ENCODE measurements at regions not wholly inside any gene's neighbourhood (a gene's known extent, or its start where the extent isn't known, plus 50 kb on each side); places are given as distances from the start of the nearest gene placed in this dataset.

GRCh38 chr5:96091874-96092273 lies 130.2 kb upstream of the ELL2 start:
- Histone ChIP-seq H3K4me1 (peaks cover 0 to 9% (median 4%) of the 10 kb centered on the region in 3 donors), H3K36me3 (no peaks in the 10 kb centered on the region), H3K9me3 (no peaks in the 10 kb centered on the region), H3K27ac (no peak overlapping the region), H3K4me3 (no peak overlapping the region), H3K27me3 (no peaks in the 10 kb centered on the region)
- ATAC-seq: no peak
- TF ChIP-seq CTCF (IDR thresholded peaks at IDR 0.05) (no peak), POLR2A (IDR thresholded peaks at IDR 0.05) (no peak), EP300 (IDR thresholded peaks at IDR 0.05) (no peak), POLR2AphosphoS5 (IDR thresholded peaks at IDR 0.05) (no peak)
- WGBS, 2 donors (ENCODE audit: low coverage in 1 of 2): 82 to 94% methylated on average over 1 of the region's 1 CpG

- Histone ChIP-seq H3K4me1 (peaks cover 0 to 9% (median 4%) of the 10 kb centered on the region in 3 donors), H3K27me3 (no peaks in the 10 kb centered on the region), H3K36me3 (no peaks in the 10 kb centered on the region), H3K4me3 (no peak overlapping the region), H3K27ac (no peak overlapping the region), H3K9me3 (no peaks in the 10 kb centered on the region)
- TF ChIP-seq POLR2A (IDR thresholded peaks at IDR 0.05): no peak
- TF ChIP-seq POLR2AphosphoS5 (IDR thresholded peaks at IDR 0.05): no peak
- no peak for TF ChIP-seq EP300 (IDR thresholded peaks at IDR 0.05)
- TF ChIP-seq CTCF (IDR thresholded peaks at IDR 0.05): no peak
- WGBS, 2 donors (ENCODE audit: low coverage in 1 of 2): 80 to 83% methylated on average over 1 of the region's 1 CpG
- ATAC-seq: no peak
These were observed 128.6 kb upstream of the ELL2 start for GRCh38 chr5:96090215-96090614.

GRCh38 chr5:96088706-96089498 lies 127.3 kb upstream of the ELL2 start:
- Histone ChIP-seq H3K4me1 (no peaks in the 10 kb centered on the region), H3K4me3 (no peak overlapping the region), H3K9me3 (no peaks in the 10 kb centered on the region), H3K36me3 (no peaks in the 10 kb centered on the region), H3K27ac (peak overlapping the region in 1 of 4 donors; percentile 1), H3K27me3 (no peaks in the 10 kb centered on the region)
- TF ChIP-seq POLR2AphosphoS5 (IDR thresholded peaks at IDR 0.05) (no peak), EP300 (IDR thresholded peaks at IDR 0.05) (no peak), CTCF (IDR thresholded peaks at IDR 0.05) (no peak), POLR2A (IDR thresholded peaks at IDR 0.05) (no peak)
- 36 to 55% methylated on average over 4 of the region's 4 CpGs for WGBS, 2 donors (ENCODE audit: low coverage in 1 of 2)
- no peak for ATAC-seq

GRCh38 chr5:96087939-96088338 lies 126.3 kb upstream of the ELL2 start:
- ATAC-seq: no peak
- TF ChIP-seq EP300 (IDR thresholded peaks at IDR 0.05): no peak
- no peak for TF ChIP-seq POLR2A (IDR thresholded peaks at IDR 0.05)
- TF ChIP-seq POLR2AphosphoS5 (IDR thresholded peaks at IDR 0.05): no peak
- no peak for TF ChIP-seq CTCF (IDR thresholded peaks at IDR 0.05)
- Histone ChIP-seq H3K27me3 (no peaks in the 10 kb centered on the region), H3K9me3 (no peaks in the 10 kb centered on the region), H3K27ac (peak overlapping the region in 1 of 4 donors; percentile 1), H3K36me3 (no peaks in the 10 kb centered on the region), H3K4me1 (no peaks in the 10 kb centered on the region), H3K4me3 (no peak overlapping the region)
- WGBS, 2 donors (ENCODE audit: low coverage in 1 of 2): 46 to 75% methylated on average over 2 to 3 of the region's 3 CpGs

GRCh38 chr5:96084874-96085506 lies 123.3 kb upstream of the ELL2 start:
- no peak overlapping the region for H3K4me3 ChIP-seq
- no peaks in the 10 kb centered on the region for H3K36me3 ChIP-seq
- no peak for TF ChIP-seq POLR2A (IDR thresholded peaks at IDR 0.05)
- no peak for TF ChIP-seq CTCF (IDR thresholded peaks at IDR 0.05)
- TF ChIP-seq POLR2AphosphoS5 (IDR thresholded peaks at IDR 0.05): no peak
- TF ChIP-seq EP300 (IDR thresholded peaks at IDR 0.05): no peak
- WGBS, 2 donors (ENCODE audit: low coverage in 1 of 2): 72 to 85% methylated on average over 2 of the region's 2 CpGs
- H3K9me3 ChIP-seq: no peaks in the 10 kb centered on the region
- H3K27ac ChIP-seq: no peak overlapping the region
- ATAC-seq: no peak
- no peaks in the 10 kb centered on the region for H3K27me3 ChIP-seq
- no peaks in the 10 kb centered on the region for H3K4me1 ChIP-seq

Data from gastroesophageal sphincter (tissue), 4 donors.